ENCODE measurements at regions not wholly inside any gene's neighbourhood (a gene's known extent, or its start where the extent isn't known, plus 50 kb on each side); places are given as distances from the start of the nearest gene placed in this dataset.

DNA sequence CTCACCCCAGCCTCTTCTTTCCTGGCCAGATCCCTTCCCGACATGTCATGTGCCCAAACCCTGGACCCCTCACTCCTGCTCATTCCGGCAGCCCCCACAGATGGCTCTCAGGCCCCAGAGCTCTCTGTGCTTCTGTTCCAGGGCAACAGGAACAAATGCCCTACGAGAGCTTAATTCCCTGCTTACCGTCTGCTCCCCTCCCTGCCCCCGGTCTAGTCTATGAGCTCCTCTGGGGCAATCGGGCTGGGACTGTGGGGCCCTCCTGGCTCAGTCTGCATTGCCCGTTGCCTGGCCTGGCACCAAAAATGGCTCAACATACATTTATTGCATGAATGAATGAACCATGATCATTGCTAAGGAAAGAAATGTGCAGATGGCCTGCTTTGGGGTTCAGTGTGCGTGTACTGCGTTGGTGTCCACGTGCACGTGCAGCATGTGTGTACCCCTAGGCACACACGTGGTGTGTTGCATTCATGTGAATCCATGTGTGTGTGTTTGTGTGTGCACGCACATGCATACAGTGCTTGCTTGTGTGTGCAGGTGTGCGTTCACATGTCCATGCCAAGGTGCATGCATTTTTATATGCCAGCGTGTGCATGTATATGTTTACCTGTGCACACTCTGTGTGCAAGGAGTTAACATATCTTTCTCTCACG, 201.2 kb upstream of the IER5L start:
- Mint-ChIP-seq H3K4me3 (no peak overlapping the region), H3K4me1 (ENCODE audit: low read depth in 2 of 2) (peaks cover 0 to 2% of the 10 kb centered on the region in 2 donors), H3K27ac (no peak overlapping the region), H3K9me3 (no peaks in the 10 kb centered on the region), H3K36me3 (no peaks in the 10 kb centered on the region), H3K27me3 (peaks cover 0 to 11% of the 10 kb centered on the region in 2 donors)
- ATAC-seq (no peak), DNase-seq (ENCODE audit: low spot score) (no peak)

DNA sequence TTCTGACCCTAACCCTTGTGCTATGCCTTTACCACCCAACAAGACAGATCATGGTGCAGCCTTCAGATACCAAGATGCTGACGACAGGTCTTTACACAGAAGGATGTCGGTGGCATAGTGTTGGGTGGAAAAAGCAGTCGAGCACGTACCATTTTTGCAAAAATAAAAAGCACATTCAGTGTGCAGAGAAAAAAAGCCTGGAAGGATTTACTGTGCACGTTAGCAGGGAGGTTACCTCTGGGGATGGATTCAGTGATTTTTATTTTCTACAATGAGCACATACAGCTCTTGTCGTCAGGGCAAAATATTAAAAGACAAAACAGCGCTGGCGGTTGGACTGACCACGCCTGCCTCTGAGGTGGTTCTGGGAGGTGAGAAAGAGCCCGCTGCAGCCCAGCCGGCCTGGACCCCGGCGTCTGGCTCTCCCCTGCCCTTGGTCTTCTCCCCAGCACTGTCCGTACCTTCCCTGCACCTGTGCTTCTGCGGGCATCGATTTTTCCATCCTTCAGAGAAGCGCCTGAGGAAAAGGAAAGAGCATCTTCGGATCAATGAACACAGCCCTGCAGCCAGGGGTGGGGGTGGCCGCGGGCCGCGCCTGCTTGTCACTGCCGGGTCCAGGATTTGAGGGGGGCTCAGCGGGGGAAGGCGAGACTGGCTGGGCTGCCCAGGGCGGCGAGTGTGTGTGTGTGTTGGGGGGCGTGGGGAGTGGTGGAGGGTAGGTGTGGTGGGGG, 200.0 kb upstream of the IER5L start:
- no peak for DNase-seq (ENCODE audit: low spot score)
- H3K4me1 Mint-ChIP-seq (ENCODE audit: low read depth in 2 of 2): no peaks in the 10 kb centered on the region

DNA sequence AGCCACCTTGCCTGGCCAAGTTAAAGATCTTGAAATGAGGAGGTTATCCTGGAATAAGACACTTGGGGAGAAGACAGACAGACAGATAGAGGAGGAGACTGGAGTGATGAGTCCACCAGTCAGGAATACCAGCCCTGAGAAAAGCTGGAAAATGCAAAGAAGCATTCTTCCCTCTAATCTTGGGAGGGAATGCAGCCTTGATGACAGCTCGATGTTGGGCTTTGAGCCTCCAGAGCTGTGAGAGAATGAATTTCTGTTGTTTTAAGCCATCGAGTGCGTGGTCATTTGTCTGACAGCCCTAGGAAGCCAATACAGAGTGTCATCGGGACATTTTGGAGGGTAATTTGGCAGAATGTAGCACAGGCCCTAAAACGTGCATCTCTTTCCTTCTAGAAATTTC, 199.1 kb upstream of the IER5L start:
- Mint-ChIP-seq H3K4me1 (ENCODE audit: low read depth in 2 of 2) (no peaks in the 10 kb centered on the region), H3K4me3 (no peak overlapping the region), H3K9me3 (no peaks in the 10 kb centered on the region), H3K27me3 (peaks cover 0 to 8% of the 10 kb centered on the region in 2 donors), H3K36me3 (no peaks in the 10 kb centered on the region), H3K27ac (no peak overlapping the region)
- ATAC-seq (no peak), DNase-seq (ENCODE audit: low spot score) (no peak)

More for the DNA sequence above, 200.0 kb upstream of the IER5L start:
- H3K4me3 Mint-ChIP-seq: no peak overlapping the region
- H3K36me3 Mint-ChIP-seq: no peaks in the 10 kb centered on the region
- no peak overlapping the region for H3K27ac Mint-ChIP-seq
- no peak for ATAC-seq
- peaks cover 0 to 11% of the 10 kb centered on the region in 2 donors for H3K27me3 Mint-ChIP-seq
- H3K9me3 Mint-ChIP-seq: no peaks in the 10 kb centered on the region

DNA sequence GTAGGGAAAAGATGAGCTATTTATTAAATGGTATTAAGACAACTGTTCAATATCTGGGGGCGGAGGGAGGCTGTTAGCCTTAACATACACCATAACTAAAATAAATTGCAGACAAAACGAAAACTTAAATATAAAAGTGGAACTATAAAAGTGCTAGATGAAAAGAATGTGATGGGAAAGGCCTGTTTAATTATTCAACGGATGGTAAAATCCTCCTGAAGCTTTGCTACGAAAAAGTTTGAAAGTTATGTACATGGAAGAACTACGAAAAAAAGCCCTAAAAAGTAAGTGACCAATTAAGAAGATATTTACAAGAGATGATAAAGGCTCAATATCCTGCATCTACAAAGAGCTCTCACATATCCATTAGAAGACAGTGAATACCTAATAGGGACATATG, 197.8 kb upstream of the IER5L start:
- Mint-ChIP-seq H3K27me3 (peaks cover 0 to 8% of the 10 kb centered on the region in 2 donors), H3K4me3 (no peak overlapping the region), H3K36me3 (no peaks in the 10 kb centered on the region), H3K27ac (no peak overlapping the region), H3K9me3 (no peaks in the 10 kb centered on the region), H3K4me1 (ENCODE audit: low read depth in 2 of 2) (no peaks in the 10 kb centered on the region)
- ATAC-seq (no peak), DNase-seq (ENCODE audit: low spot score) (no peak)

DNA sequence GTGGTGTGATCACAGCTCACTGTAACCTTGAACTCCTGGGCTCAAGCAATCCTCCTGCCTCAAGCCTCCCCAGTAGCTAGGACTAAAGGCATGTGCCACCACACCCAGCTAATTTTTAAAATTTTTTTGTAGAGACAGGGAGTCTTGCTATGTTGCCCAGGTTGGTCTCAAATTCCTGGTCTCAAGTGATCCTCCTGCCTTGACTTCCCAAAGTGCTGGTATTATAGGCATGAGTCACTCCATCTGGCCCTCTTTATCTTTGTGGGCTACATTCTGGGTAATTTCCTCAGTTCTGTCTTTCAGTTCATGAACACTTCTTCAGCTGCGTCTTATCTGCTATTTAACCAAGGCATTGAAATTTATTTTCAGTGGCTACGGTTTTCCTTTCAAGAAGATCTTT, 196.6 kb upstream of the IER5L start:
- Mint-ChIP-seq H3K9me3 (no peaks in the 10 kb centered on the region), H3K36me3 (peaks cover 4% of the 10 kb centered on the region), H3K27ac (no peak overlapping the region), H3K27me3 (peaks cover 0 to 8% of the 10 kb centered on the region in 2 donors), H3K4me1 (ENCODE audit: low read depth in 2 of 2) (no peaks in the 10 kb centered on the region), H3K4me3 (no peak overlapping the region)
- DNase-seq (ENCODE audit: low spot score) (no peak), ATAC-seq (no peak)

DNA sequence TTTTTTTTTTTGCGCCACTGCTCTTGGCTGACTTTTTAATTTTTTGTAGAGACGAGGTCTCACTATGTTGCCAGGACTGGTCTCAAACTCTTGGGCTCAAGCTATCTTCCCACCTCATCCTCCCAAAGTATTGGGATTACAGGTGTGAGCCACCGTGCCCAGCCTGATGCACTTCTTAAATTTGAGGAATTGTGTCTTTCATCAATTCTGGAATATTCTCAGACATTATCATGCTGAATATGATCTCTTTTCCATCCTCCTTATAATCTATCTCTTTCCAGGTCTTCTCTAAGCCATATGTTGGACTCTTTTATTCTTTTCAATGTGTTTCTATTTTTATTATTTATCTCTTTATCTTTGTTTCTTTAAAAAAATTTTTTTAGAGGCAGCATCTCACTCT, 196.2 kb upstream of the IER5L start:
- no peak overlapping the region for H3K4me3 Mint-ChIP-seq
- ATAC-seq (no peak), DNase-seq (ENCODE audit: low spot score) (no peak)
- no peak overlapping the region for H3K27ac Mint-ChIP-seq
- H3K9me3 Mint-ChIP-seq: no peaks in the 10 kb centered on the region
- no peaks in the 10 kb centered on the region for H3K4me1 Mint-ChIP-seq (ENCODE audit: low read depth in 2 of 2)
- H3K36me3 Mint-ChIP-seq: peaks cover 4% of the 10 kb centered on the region
- peaks cover 0 to 8% of the 10 kb centered on the region in 2 donors for H3K27me3 Mint-ChIP-seq

DNA sequence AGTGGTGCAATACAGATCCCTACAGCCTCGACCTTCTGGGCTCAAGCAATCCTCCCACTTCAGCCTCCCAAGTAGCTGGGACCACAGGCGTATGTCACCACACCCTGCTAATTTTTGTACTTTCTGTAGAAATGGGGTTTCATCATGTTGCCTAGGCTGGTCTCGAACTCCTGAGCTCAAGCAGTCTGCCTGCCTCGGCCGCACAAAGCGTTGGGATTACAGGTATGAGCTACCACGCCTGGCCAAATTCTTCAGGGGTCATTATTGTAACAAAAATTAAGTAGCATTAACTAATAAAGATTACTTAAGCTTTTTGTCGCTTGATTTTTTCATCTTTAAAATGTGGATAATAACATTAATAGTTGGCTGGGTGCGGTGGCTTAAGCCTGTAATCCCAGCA, 195.3 kb upstream of the IER5L start:
- H3K4me1 Mint-ChIP-seq (ENCODE audit: low read depth in 2 of 2): no peaks in the 10 kb centered on the region
- no peak overlapping the region for H3K27ac Mint-ChIP-seq
- ATAC-seq (no peak), DNase-seq (ENCODE audit: low spot score) (no peak)
- peaks cover 4% of the 10 kb centered on the region for H3K36me3 Mint-ChIP-seq
- H3K9me3 Mint-ChIP-seq: no peaks in the 10 kb centered on the region
- no peak overlapping the region for H3K4me3 Mint-ChIP-seq
- peaks cover 0 to 8% of the 10 kb centered on the region in 2 donors for H3K27me3 Mint-ChIP-seq

DNA sequence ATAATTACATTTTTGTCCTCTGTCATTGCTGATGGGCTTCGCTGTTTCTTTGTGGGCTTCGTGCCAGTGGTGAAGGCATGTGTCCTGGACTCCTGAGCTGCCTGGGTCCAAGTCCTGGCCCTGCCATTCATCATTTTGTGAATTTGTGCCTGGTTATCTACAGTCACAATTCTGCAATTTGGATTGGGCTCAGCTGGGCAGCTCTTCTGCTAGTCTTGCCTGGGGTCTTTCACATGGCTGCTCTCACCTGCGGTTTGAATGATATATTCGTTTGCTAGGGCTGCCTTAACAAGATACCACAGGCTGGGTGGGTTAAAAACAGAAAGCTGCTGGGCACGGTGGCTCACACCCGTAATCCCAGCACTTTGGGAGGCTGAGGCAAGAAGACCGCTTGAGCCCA, 192.7 kb upstream of the IER5L start:
- Mint-ChIP-seq H3K36me3 (peaks cover 4% of the 10 kb centered on the region), H3K9me3 (no peaks in the 10 kb centered on the region), H3K27ac (no peak overlapping the region), H3K27me3 (peaks cover 0 to 4% of the 10 kb centered on the region in 2 donors), H3K4me1 (ENCODE audit: low read depth in 2 of 2) (no peaks in the 10 kb centered on the region), H3K4me3 (no peak overlapping the region)
- DNase-seq (ENCODE audit: low spot score) (no peak), ATAC-seq (no peak)

DNA sequence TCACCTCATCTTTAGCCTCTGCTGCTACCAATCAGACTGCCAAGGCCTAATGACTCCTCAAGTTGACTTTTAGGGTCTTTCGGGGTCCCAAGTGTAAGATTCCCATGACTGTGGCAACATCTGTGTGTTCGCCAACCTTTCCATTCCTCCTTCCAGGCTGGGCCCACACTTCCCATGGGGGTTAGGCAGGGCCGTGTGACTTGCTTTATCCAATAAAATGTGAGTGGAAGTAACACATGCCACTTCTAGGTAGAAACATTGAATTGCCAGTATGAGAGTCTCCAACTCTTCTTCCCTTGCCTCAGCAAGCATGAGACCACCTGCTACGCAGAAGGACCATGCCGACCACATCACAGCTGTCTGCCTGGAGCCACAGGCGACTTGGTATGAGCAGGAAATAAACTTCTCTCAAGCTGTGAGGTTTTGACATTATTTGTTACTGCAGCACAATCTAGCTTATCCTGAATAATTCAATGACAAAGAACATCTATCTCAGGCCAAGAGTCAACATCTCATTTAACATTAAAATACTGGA, 190.4 kb upstream of the IER5L start:
- Mint-ChIP-seq H3K36me3 (peaks cover 4% of the 10 kb centered on the region), H3K27ac (no peak overlapping the region)
- no peak for ATAC-seq

DNA sequence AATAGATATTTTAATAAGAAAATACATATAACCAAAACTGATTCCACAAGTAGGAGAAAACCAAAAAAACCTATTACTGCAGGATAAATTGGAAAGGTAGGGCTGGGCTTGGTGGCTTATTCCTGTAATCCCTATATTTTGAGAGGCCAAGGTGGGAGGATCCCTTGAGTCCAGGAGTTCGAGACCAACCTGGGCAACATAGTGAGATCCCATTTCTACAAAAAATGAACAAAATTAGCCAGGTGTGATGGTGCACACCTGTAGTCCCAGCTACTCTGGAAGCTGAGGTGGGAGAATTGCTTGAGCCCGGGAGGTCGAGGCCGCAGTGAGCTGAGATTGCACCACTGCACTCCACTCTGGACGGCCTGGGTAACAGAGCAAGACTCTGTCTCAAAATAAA, 189.2 kb upstream of the IER5L start:
- H3K9me3 Mint-ChIP-seq: no peaks in the 10 kb centered on the region
- DNase-seq (ENCODE audit: low spot score): no peak
- H3K27ac Mint-ChIP-seq: no peak overlapping the region
- ATAC-seq: no peak
- H3K4me3 Mint-ChIP-seq: no peak overlapping the region
- peaks cover 4% of the 10 kb centered on the region for H3K36me3 Mint-ChIP-seq
- no peaks in the 10 kb centered on the region for H3K4me1 Mint-ChIP-seq (ENCODE audit: low read depth in 2 of 2)
- H3K27me3 Mint-ChIP-seq: no peaks in the 10 kb centered on the region

More for the DNA sequence above, 190.4 kb upstream of the IER5L start:
- no peak overlapping the region for H3K4me3 Mint-ChIP-seq
- H3K9me3 Mint-ChIP-seq: no peaks in the 10 kb centered on the region
- H3K4me1 Mint-ChIP-seq (ENCODE audit: low read depth in 2 of 2): no peaks in the 10 kb centered on the region
- no peak for DNase-seq (ENCODE audit: low spot score)
- no peaks in the 10 kb centered on the region for H3K27me3 Mint-ChIP-seq

DNA sequence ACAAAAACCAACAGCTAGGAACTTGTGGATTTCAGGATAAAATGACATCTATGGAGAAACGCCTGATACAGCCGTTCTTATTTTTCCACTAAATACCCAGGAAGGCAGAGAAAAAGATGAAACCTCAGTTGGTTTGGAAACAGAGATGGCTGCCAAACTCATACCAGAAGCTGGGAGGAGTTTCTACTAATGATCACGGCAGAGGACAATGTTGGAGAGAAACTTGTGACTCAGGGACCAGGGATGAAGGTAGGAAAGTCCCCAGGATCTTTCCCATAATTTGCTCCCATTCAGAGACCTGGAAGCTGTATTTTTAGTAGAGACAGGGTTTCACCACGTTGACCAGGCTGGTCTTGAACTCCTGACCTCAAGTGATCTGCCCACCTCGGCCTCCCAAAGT, 187.1 kb upstream of the IER5L start:
- DNase-seq (ENCODE audit: low spot score): no peak
- Mint-ChIP-seq H3K4me1 (ENCODE audit: low read depth in 2 of 2) (no peaks in the 10 kb centered on the region), H3K9me3 (no peaks in the 10 kb centered on the region), H3K36me3 (no peaks in the 10 kb centered on the region), H3K27me3 (no peaks in the 10 kb centered on the region), H3K4me3 (no peak overlapping the region), H3K27ac (no peak overlapping the region)
- no peak for ATAC-seq

DNA sequence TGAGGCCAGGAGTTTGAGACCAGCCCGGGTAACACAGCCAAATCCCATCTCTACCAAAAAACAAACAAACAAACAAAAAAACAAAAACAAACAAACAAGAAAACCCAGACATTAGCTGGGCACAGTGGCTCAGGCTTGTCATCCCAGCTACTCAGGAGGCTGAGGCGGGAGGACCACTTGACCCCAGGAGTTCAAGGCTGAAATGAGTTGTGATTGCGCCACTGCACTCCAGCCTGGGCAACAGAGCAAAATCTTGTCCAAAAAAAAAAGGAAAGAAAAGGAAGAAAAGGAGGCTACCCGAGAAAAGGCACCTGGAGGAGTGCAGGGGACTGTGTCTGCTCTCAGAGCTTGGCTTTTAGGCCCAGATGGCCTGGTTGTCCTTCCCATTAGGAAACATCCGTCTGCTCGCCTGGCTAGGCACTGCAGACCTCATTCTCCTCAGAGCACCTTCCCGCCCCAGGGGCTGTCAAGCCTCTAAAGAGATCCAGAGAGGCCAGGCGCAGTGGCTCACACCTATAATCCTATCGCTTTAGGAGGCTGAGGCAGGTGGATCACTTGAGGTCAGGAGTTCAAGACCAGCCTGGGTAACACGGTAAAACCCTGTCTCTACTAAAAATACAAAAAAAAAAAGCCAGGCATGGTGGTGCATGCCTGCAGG, 185.3 kb upstream of the IER5L start:
- Mint-ChIP-seq H3K27ac (no peak overlapping the region), H3K36me3 (no peaks in the 10 kb centered on the region), H3K9me3 (no peaks in the 10 kb centered on the region), H3K4me1 (ENCODE audit: low read depth in 2 of 2) (peaks cover 0 to 2% of the 10 kb centered on the region in 2 donors), H3K4me3 (no peak overlapping the region), H3K27me3 (no peaks in the 10 kb centered on the region)
- no peak for ATAC-seq
- DNase-seq (ENCODE audit: low spot score): no peak

DNA sequence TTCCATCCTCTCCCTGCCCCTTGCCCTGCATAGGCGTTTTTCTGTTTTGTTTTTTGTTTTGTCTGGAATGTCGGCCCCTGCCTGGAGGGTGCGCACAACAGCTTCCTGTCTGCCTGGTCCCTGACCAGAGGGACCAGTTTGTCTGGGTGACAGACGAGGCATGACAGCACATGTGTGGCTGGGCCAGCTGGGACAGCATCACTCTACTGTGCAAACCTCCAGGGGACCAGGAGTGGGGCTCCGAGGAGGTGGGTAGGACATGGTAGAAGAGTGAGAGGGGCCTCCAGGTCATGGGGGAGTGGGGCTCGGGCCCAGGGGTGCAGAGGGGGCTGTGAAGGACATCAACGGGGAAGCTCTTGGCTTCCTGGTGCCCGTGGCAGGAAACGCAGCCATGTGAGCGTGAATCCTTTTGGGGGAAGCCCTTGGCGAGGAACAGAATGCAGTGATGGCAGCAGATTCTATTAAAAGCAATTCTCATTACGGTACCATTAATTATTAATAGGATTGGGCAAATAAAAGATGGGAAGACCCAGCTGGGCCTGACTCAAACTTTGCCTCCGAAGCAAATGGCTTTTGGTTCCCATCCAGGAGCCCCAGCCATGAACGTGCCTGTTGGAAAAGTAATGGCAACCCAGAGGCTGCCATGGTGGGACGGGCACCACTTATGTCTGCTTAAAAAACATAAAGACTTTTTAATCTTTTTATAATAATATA, 184.4 kb upstream of the IER5L start:
- Mint-ChIP-seq H3K4me1 (ENCODE audit: low read depth in 2 of 2) (peaks cover 0 to 2% of the 10 kb centered on the region in 2 donors), H3K27ac (no peak overlapping the region), H3K36me3 (no peaks in the 10 kb centered on the region), H3K27me3 (no peaks in the 10 kb centered on the region), H3K9me3 (no peaks in the 10 kb centered on the region), H3K4me3 (no peak overlapping the region)
- DNase-seq (ENCODE audit: low spot score) (no peak), ATAC-seq (no peak)

Data from natural killer cell treated with Interleukin-12 subunit alpha and Interleukin-12 subunit beta and Interleukin-15 and Interleukin-18, amount 100 ng/mL, for 72 hours (primary cell).